ENCODE measurements at regions not wholly inside any gene's neighbourhood (a gene's known extent, or its start where the extent isn't known, plus 50 kb on each side); places are given as distances from the start of the nearest gene placed in this dataset.

- Histone ChIP-seq H3K36me3 (replicated peaks; ENCODE audit: low read depth, low read length) (no peaks in the 10 kb centered on the region), H3K9me3 (ENCODE audit: insufficient read depth, low read length) (no peaks in the 10 kb centered on the region), H3K4me2 (ENCODE audit: low read length) (no peak overlapping the region), H3K79me2 (ENCODE audit: low read length) (no peaks in the 10 kb centered on the region), H4K20me1 (ENCODE audit: insufficient read depth, low read length) (no peaks in the 10 kb centered on the region), H3K9ac (ENCODE audit: low read length) (no peak overlapping the region), H2AFZ (ENCODE audit: low read depth, low read length) (no peak overlapping the region), H3K27me3 (ENCODE audit: low read depth, low read length) (no peaks in the 10 kb centered on the region), H3K4me3 (ENCODE audit: low read length) (no peak overlapping the region), H3K27ac (ENCODE audit: low read length) (no peak overlapping the region), H3K4me1 (ENCODE audit: low read length) (no peaks in the 10 kb centered on the region)
- TF ChIP-seq EZH2phosphoT487 (IDR thresholded peaks at IDR 0.05; ENCODE audit: low read depth), result no peak
Observed at GRCh38 chr1:56212143-56212542, 367.2 kb downstream of the PLPP3 start.

- no peak for TF ChIP-seq CTCF (IDR thresholded peaks at IDR 0.05; ENCODE audit: low read depth, low read length)
- no peak for TF ChIP-seq EZH2phosphoT487 (IDR thresholded peaks at IDR 0.05; ENCODE audit: low read depth)
- Histone ChIP-seq H3K27ac (ENCODE audit: low read length) (no peak overlapping the region), H3K36me3 (replicated peaks; ENCODE audit: low read depth, low read length) (no peaks in the 10 kb centered on the region), H3K9me3 (ENCODE audit: insufficient read depth, low read length) (no peaks in the 10 kb centered on the region), H3K4me3 (ENCODE audit: low read length) (no peak overlapping the region), H3K9ac (ENCODE audit: low read length) (no peak overlapping the region), H4K20me1 (ENCODE audit: insufficient read depth, low read length) (no peaks in the 10 kb centered on the region), H3K79me2 (ENCODE audit: low read length) (no peaks in the 10 kb centered on the region), H3K4me2 (ENCODE audit: low read length) (no peak overlapping the region), H3K27me3 (ENCODE audit: low read depth, low read length) (no peaks in the 10 kb centered on the region), H2AFZ (ENCODE audit: low read depth, low read length) (no peak overlapping the region), H3K4me1 (ENCODE audit: low read length) (no peaks in the 10 kb centered on the region)
Observed at GRCh38 chr1:56206391-56206790, 373.0 kb downstream of the PLPP3 start.

DNA sequence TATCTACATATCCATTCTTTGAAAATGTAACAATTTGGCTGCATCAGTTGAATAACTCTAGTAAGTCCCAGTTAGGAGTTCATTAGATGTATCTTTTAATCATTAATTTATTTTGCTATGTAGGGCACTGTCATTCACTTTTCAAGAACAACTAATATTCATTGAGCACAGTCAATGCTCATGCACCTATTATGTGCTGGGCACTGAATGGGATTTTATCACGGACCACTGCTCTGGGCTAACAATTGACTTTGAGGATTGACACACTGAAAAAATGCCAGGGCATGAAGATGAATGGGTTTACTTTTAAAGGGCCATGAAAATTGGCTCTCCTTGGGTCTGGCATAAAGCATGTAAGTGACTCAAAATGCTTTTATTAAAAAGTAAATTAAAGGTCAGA lies 375.2 kb downstream of the PLPP3 start:
- Histone ChIP-seq H3K4me1 (ENCODE audit: low read length) (no peaks in the 10 kb centered on the region), H2AFZ (ENCODE audit: low read depth, low read length) (no peak overlapping the region), H3K9ac (ENCODE audit: low read length) (no peak overlapping the region), H3K27me3 (ENCODE audit: low read depth, low read length) (no peaks in the 10 kb centered on the region), H3K9me3 (ENCODE audit: insufficient read depth, low read length) (no peaks in the 10 kb centered on the region), H3K27ac (ENCODE audit: low read length) (no peak overlapping the region), H4K20me1 (ENCODE audit: insufficient read depth, low read length) (no peaks in the 10 kb centered on the region), H3K36me3 (replicated peaks; ENCODE audit: low read depth, low read length) (no peaks in the 10 kb centered on the region), H3K4me3 (ENCODE audit: low read length) (no peak overlapping the region), H3K4me2 (ENCODE audit: low read length) (no peak overlapping the region), H3K79me2 (ENCODE audit: low read length) (no peaks in the 10 kb centered on the region)
- TF ChIP-seq CTCF (IDR thresholded peaks at IDR 0.05; ENCODE audit: low read depth, low read length) (no peak), EZH2phosphoT487 (IDR thresholded peaks at IDR 0.05; ENCODE audit: low read depth) (no peak)

- Histone ChIP-seq H3K27ac (ENCODE audit: low read length) (no peak overlapping the region), H3K9me3 (ENCODE audit: insufficient read depth, low read length) (no peaks in the 10 kb centered on the region)
Observed at GRCh38 chr1:56202796-56203492, 376.4 kb downstream of the PLPP3 start.

More at GRCh38 chr1:56202796-56203492, 376.4 kb downstream of the PLPP3 start:
- no peak overlapping the region for H2AFZ ChIP-seq (ENCODE audit: low read depth, low read length)
- no peaks in the 10 kb centered on the region for H3K4me1 ChIP-seq (ENCODE audit: low read length)
- no peak overlapping the region for H3K4me2 ChIP-seq (ENCODE audit: low read length)
- no peaks in the 10 kb centered on the region for H4K20me1 ChIP-seq (ENCODE audit: insufficient read depth, low read length)
- H3K79me2 ChIP-seq (ENCODE audit: low read length), result no peaks in the 10 kb centered on the region
- no peak for TF ChIP-seq EZH2phosphoT487 (IDR thresholded peaks at IDR 0.05; ENCODE audit: low read depth)
- TF ChIP-seq CTCF (IDR thresholded peaks at IDR 0.05; ENCODE audit: low read depth, low read length), result no peak
- H3K4me3 ChIP-seq (ENCODE audit: low read length), result no peak overlapping the region
- no peaks in the 10 kb centered on the region for H3K36me3 ChIP-seq (replicated peaks; ENCODE audit: low read depth, low read length)
- no peaks in the 10 kb centered on the region for H3K27me3 ChIP-seq (ENCODE audit: low read depth, low read length)
- no peak overlapping the region for H3K9ac ChIP-seq (ENCODE audit: low read length)

All from OCI-LY3 (cell line).